Psoas muscle (tissue), 7 donors: ENCODE measurements at regions not wholly inside any gene's neighbourhood (a gene's known extent, or its start where the extent isn't known, plus 50 kb on each side); places are given as distances from the start of the nearest gene placed in this dataset.

Experiments
- ATAC-seq, 4 donors: fragments of 200-7000 bp; cut with Tn5 transposase; one replicate each; pipeline ENCODE4 v1.9.1; 2020; ENCODE audit warnings: moderate library complexity in 3 of 4, mild to moderate bottlenecking in 2 of 4
- DNase-seq, 2 donors: peaks; one replicate each; pipeline ENCODE4 v3.0.0-alpha.2; 2020
- H3K27ac ChIP-seq: fragments of 200-600 bp; one replicate; pipeline ENCODE4 v1.8.0; 2022
- H3K27me3 ChIP-seq, 3 donors: fragments of 200-600 bp in 1 of 3; one replicate each; pipeline versions ENCODE4 v1.6.1 to v1.8.0; 2013 to 2022; ENCODE audit warnings: low read length in 2 of 3, mild to moderate bottlenecking in 2 of 3, moderate library complexity in 1 of 3; ENCODE audit not compliant: insufficient read depth in 3 of 3
- H3K36me3 ChIP-seq, 2 donors: fragments of 200-600 bp in 1 of 2; one replicate each; pipeline versions ENCODE4 v1.6.1 to v1.8.0; 2013 to 2022; ENCODE audit warnings: low read depth in 1 of 2, mild to moderate bottlenecking in 1 of 2, moderate library complexity in 1 of 2; ENCODE audit not compliant: insufficient read depth in 1 of 2
- H3K4me1 ChIP-seq: fragments of 200-600 bp; one replicate; pipeline ENCODE4 v1.8.0; 2022
- H3K4me3 ChIP-seq: fragments of 200-600 bp; one replicate; pipeline ENCODE4 v1.8.0; 2022; ENCODE audit warnings: mild to moderate bottlenecking
- H3K9me3 ChIP-seq: fragments of 200-600 bp; one replicate; pipeline ENCODE4 v1.8.0; 2022
- WGBS, 3 donors: extraction: QIAGEN DNeasy Blood & Tissue Kit; methylation state at CpG; one replicate each; pipeline versions ENCODE4 v1.1.6 to v1.1.7; 2013; 5-methylcytosine and 5-hydroxymethylcytosine counted together
- intact Hi-C, 2 donors: fragments of 100-400 bp; cut with DNase I; formaldehyde crosslinking; loops; one replicate each; pipeline versions ENCODE4 v1.11.0 to v1.14.2; 2022
- TF ChIP-seq, protein P1 (sequence below): fragments of 200-600 bp; IDR thresholded peaks from one replicate; pipeline ENCODE4 v1.8.0; 2022; ENCODE audit warnings: antibody characterized with exemption
- donor health status: healthy with polysubstance abuse.
- donor health status: DM: no; HTN: no; CAD: no; lungs with moderate emphysema.
- donor health status: Bipolar disorder and iron deficiency.
- donor health status: healthy.
- donor health status: DM: yes; HTN: yes; CAD: no.
- donor health status: DM: no; HTN: no; CAD: no.
- donor health status: DM: yes; HTN: yes; CAD: no.

DNA sequence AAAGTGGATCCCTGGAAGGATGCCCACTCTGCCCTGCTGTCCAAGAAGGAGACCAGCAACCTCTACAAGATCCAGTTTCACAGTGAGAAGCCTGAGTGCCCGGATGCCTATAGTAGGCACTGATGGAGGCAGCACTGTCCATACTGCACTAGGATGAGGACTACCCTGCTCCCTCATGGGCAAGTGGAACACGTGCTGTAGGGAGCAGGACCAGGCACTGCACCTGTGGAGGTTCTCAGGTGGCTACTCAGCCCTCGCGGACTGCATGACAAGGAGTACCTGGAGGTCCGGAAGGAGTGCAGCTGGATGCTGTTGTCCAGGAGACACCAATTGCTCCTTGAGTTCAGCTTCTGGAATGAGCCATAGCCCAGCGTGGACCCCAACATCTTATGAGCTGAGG is 146.1 kb upstream of the NLRP1 start:
- 75 to 83% (median 77%) methylated on average over 6 of the region's 6 CpGs for WGBS, 3 donors
- no peak for DNase-seq
- intact Hi-C loops = no loop called here
- Histone ChIP-seq H3K4me3 (no peak overlapping the region), H3K27me3 (peaks cover 0 to 11% (median 5%) of the 10 kb centered on the region in 3 donors), H3K27ac (no peak overlapping the region), H3K9me3 (no peaks in the 10 kb centered on the region), H3K36me3 (no peaks in the 10 kb centered on the region), H3K4me1 (no peaks in the 10 kb centered on the region)
- TF ChIP-seq, protein P1, sequence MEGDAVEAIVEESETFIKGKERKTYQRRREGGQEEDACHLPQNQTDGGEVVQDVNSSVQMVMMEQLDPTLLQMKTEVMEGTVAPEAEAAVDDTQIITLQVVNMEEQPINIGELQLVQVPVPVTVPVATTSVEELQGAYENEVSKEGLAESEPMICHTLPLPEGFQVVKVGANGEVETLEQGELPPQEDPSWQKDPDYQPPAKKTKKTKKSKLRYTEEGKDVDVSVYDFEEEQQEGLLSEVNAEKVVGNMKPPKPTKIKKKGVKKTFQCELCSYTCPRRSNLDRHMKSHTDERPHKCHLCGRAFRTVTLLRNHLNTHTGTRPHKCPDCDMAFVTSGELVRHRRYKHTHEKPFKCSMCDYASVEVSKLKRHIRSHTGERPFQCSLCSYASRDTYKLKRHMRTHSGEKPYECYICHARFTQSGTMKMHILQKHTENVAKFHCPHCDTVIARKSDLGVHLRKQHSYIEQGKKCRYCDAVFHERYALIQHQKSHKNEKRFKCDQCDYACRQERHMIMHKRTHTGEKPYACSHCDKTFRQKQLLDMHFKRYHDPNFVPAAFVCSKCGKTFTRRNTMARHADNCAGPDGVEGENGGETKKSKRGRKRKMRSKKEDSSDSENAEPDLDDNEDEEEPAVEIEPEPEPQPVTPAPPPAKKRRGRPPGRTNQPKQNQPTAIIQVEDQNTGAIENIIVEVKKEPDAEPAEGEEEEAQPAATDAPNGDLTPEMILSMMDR = no peak
- ATAC-seq = no peak

DNA sequence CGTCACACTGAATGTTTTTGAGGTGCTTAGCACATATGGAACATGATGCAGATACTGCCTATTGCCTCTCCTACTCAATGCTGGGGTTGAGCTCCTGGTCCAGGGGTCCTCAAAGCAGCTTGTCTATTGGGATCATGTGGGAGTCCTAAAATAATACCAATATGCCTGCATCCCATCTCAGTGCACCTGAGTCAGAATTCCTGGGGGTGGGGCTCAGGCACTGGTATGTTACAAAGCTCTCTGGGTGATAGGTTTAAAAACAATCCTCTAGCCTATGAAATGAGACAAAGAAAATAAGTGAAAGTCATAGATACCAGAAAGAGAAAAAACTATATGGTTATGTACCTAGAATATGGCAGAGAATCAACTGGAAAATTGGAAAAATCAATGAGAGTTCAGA is 156.6 kb upstream of the NLRP1 start:
- no peak overlapping the region for H3K4me3 ChIP-seq
- WGBS, 3 donors = 27 to 48% (median 33%) methylated on average over 1 of the region's 1 CpG
- ATAC-seq = no peak

DNA sequence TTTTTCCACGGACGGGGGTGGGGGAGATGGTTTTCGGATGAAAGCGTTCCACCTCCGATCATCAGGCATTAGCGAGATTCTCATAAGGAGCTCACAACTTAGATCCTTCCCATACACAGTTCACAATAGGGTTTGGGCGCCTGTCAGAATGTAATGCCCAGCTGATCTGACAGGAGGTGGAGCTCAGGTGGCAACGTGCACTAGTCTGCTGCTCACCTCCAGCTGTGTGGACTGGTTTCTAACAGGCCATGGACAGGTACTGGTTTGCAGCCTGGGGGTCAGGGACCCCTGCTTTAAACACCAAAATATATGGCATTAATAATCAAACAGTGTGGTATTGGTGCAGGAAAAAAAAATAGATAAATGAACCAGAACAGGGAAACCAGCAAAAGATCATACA is 157.5 kb upstream of the NLRP1 start:
- WGBS, 3 donors = 83 to 85% (median 84%) methylated on average over 8 of the region's 8 CpGs
- intact Hi-C loops = no loop called here
- no peak overlapping the region for H3K27ac ChIP-seq
- H3K36me3 ChIP-seq = no peaks in the 10 kb centered on the region
- no peaks in the 10 kb centered on the region for H3K9me3 ChIP-seq
- no peaks in the 10 kb centered on the region for H3K4me1 ChIP-seq
- peaks cover 0 to 10% (median 0%) of the 10 kb centered on the region in 3 donors for H3K27me3 ChIP-seq
- no peak overlapping the region for H3K4me3 ChIP-seq
- no peak for DNase-seq
- TF ChIP-seq, protein P1 = no peak
- no peak for ATAC-seq

More for the DNA sequence above, 156.6 kb upstream of the NLRP1 start:
- DNase-seq = no peak
- Histone ChIP-seq H3K27ac (no peak overlapping the region), H3K27me3 (peaks cover 0 to 10% (median 0%) of the 10 kb centered on the region in 3 donors), H3K4me1 (no peaks in the 10 kb centered on the region), H3K36me3 (no peaks in the 10 kb centered on the region), H3K9me3 (no peaks in the 10 kb centered on the region)
- TF ChIP-seq, protein P1 = no peak
- intact Hi-C loops = no loop called here

DNA sequence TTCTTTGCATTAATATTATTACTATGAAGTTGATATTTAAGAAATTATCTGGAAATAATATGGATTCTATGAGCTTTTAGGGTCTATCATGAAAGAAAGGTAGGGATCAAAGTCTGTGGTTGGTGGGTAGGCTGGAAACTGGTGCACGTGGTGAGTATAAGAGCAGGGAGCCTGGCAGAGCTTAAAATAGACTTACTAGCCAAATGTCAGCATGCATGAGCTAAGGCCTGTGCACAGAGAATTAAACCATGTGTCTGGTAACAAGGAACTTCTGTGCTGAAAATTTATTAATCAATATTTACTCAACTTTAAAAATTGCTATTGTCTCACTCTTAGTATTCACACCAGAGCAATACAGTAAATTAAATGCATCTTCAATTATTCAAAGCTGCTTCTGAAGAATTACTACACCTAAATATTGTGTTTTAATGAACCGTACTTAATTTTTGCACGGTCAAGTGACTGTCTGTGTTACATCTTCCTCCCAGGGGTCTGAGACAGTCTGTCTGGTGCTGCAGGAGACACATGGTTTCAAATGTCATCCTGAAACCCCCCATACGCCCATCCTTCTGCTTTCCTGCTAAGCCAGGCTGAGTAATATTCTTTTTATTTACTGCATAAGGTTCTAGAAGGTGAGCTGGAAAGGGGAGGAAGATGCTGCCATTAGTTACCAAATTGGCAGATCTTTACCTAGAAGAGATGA is 161.0 kb upstream of the NLRP1 start:
- 54 to 66% (median 62%) methylated on average over 4 of the region's 4 CpGs for WGBS, 3 donors
- TF ChIP-seq, protein P1 = no peak
- DNase-seq = no peak
- H3K4me3 ChIP-seq = no peak overlapping the region
- H3K4me1 ChIP-seq = no peaks in the 10 kb centered on the region
- intact Hi-C loops = no loop called here
- H3K27ac ChIP-seq = no peak overlapping the region
- no peaks in the 10 kb centered on the region for H3K9me3 ChIP-seq
- H3K36me3 ChIP-seq = no peaks in the 10 kb centered on the region
- ATAC-seq = no peak
- H3K27me3 ChIP-seq = peaks cover 0 to 5% (median 0%) of the 10 kb centered on the region in 3 donors

DNA sequence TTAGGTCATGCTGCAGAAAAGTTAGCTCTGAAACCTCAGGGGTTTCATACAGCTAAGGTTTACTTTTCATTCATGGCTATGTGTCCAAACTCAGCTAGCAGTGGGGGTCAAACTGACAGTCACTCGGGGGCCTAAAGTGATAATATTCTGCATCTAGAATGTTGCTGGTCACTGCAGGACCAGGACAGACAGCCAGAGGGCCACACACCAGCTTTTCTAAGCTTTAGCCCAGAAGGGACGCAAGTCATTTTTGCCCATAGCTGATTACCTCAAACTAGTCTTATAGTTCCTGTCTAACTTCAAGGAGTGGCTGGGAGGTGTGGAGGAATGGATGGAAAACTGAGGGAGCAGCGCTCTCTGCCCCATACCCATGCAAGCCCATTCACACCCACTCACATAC is 163.0 kb upstream of the NLRP1 start:
- TF ChIP-seq, protein P1 = no peak
- intact Hi-C loops = no loop called here
- Histone ChIP-seq H3K36me3 (no peaks in the 10 kb centered on the region), H3K27ac (no peak overlapping the region), H3K4me3 (no peak overlapping the region), H3K4me1 (no peaks in the 10 kb centered on the region), H3K27me3 (no peaks in the 10 kb centered on the region), H3K9me3 (no peaks in the 10 kb centered on the region)
- WGBS, 3 donors = 88 to 95% (median 89%) methylated on average over 3 of the region's 3 CpGs
- DNase-seq = no peak
- ATAC-seq = no peak
